KMS-11 (cell line): ENCODE measurements at regions not wholly inside any gene's neighbourhood (a gene's known extent, or its start where the extent isn't known, plus 50 kb on each side); places are given as distances from the start of the nearest gene placed in this dataset.

Experiments used
- H2AFZ ChIP-seq: fragments of 200-600 bp; sonication (generic); 2 replicates; pipeline ENCODE4 v1.6.1; 2016; ENCODE audit warnings: antibody characterized with exemption, mixed run types, low read depth
- H3K27ac ChIP-seq: fragments of 200-600 bp; sonication (generic); 2 replicates; pipeline ENCODE4 v1.6.1; 2016; ENCODE audit warnings: mild to moderate bottlenecking, mixed run types
- H3K27me3 ChIP-seq: fragments of 200-600 bp; sonication (generic); 2 replicates; pipeline ENCODE4 v1.6.1; 2017; ENCODE audit warnings: mild to moderate bottlenecking, low read depth, mixed run types, moderate library complexity; ENCODE audit not compliant: insufficient read depth
- H3K36me3 ChIP-seq: fragments of 200-600 bp; sonication (generic); 2 replicates; pipeline ENCODE4 v1.6.1; 2017; ENCODE audit warnings: mild to moderate bottlenecking, mixed run types; ENCODE audit not compliant: insufficient read depth
- H3K4me1 ChIP-seq: fragments of 200-600 bp; sonication (generic); 2 replicates; pipeline ENCODE4 v1.6.1; 2016; ENCODE audit warnings: mild to moderate bottlenecking, low read depth, mixed run types; ENCODE audit not compliant: poor library complexity, severe bottlenecking
- H3K4me2 ChIP-seq: fragments of 200-600 bp; sonication (generic); 2 replicates; pipeline ENCODE4 v1.7.0; 2016; ENCODE audit warnings: mild to moderate bottlenecking, mixed run types
- H3K4me3 ChIP-seq: fragments of 200-600 bp; sonication (generic); IDR thresholded peaks from 2 replicates; pipeline ENCODE4 v1.6.1; 2017; ENCODE audit warnings: low read depth, low read length, mixed read lengths; ENCODE audit not compliant: insufficient read depth
- H3K79me2 ChIP-seq: fragments of 200-600 bp; sonication (generic); 2 replicates; pipeline ENCODE4 v1.6.1; 2016; ENCODE audit warnings: low read depth, mixed run types; ENCODE audit not compliant: insufficient read depth
- H3K9ac ChIP-seq: fragments of 200-600 bp; sonication (generic); 2 replicates; pipeline ENCODE4 v1.6.1; 2016; ENCODE audit warnings: mild to moderate bottlenecking, mixed run types
- H4K20me1 ChIP-seq: fragments of 200-600 bp; sonication (generic); 2 replicates; pipeline ENCODE4 v1.6.1; 2016; ENCODE audit warnings: mild to moderate bottlenecking, mixed run types; ENCODE audit not compliant: insufficient read depth
- TF ChIP-seq, protein P1 (sequence below): fragments of 200-600 bp; sonication (generic); conservative IDR thresholded peaks from 2 replicates; pipeline ENCODE4 v1.6.1; 2017; ENCODE audit warnings: low read depth, mild to moderate bottlenecking, antibody characterized with exemption, low read length, moderate library complexity, mixed read lengths

DNA sequence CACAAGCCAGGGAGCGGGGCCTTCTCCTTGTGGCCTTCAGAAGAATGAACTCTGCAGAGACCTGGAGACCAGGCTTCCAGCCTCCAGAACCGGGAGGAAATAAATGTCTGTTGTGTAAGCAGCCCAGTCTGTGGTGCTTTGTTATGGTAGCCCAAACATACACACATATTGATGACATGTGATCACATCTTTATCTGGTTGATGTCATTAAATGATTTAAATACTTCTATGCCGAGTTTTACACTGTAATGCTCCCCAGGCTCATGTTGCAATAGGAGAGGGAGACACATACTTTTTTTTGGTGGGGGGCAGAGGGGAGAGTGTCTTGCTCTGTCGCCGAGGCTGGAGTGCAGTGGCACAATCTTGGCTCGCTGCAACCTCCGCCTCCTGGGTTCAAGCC lies 188.0 kb upstream of the IRS2 start:
- TF ChIP-seq, protein P1, sequence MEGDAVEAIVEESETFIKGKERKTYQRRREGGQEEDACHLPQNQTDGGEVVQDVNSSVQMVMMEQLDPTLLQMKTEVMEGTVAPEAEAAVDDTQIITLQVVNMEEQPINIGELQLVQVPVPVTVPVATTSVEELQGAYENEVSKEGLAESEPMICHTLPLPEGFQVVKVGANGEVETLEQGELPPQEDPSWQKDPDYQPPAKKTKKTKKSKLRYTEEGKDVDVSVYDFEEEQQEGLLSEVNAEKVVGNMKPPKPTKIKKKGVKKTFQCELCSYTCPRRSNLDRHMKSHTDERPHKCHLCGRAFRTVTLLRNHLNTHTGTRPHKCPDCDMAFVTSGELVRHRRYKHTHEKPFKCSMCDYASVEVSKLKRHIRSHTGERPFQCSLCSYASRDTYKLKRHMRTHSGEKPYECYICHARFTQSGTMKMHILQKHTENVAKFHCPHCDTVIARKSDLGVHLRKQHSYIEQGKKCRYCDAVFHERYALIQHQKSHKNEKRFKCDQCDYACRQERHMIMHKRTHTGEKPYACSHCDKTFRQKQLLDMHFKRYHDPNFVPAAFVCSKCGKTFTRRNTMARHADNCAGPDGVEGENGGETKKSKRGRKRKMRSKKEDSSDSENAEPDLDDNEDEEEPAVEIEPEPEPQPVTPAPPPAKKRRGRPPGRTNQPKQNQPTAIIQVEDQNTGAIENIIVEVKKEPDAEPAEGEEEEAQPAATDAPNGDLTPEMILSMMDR, result no peak

DNA sequence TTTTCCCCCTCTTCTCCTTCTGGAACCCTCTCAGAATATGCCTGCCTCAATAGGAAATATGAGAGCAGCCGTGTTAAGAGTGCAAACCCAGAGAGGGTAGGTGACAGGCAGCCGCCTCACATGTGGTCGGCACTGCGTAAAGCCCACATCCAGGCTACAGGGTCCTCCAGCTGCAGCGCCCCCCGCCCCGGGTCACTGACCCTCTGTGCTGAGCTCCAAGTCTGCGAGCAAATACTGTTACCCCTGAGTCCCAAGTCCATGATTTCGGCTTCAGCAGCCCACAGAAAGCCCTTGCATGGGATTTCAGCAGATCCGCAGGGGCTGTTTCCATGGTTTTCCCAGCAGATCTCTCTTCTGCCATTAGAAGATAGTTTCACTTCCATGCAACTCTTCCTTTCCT lies 186.9 kb upstream of the IRS2 start:
- TF ChIP-seq, protein P1, result no peak
- H3K27ac ChIP-seq, result no peak overlapping the region
- no peak overlapping the region for H3K4me3 ChIP-seq
- no peaks in the 10 kb centered on the region for H3K36me3 ChIP-seq
- no peak overlapping the region for H3K9ac ChIP-seq
- H3K79me2 ChIP-seq, result no peaks in the 10 kb centered on the region
- no peaks in the 10 kb centered on the region for H4K20me1 ChIP-seq
- no peaks in the 10 kb centered on the region for H3K4me1 ChIP-seq
- H3K27me3 ChIP-seq, result no peaks in the 10 kb centered on the region
- H3K4me2 ChIP-seq, result no peak overlapping the region
- no peak overlapping the region for H2AFZ ChIP-seq

More for the DNA sequence above, 188.0 kb upstream of the IRS2 start:
- Histone ChIP-seq H2AFZ (no peak overlapping the region), H3K27me3 (no peaks in the 10 kb centered on the region), H3K27ac (no peak overlapping the region), H3K4me1 (no peaks in the 10 kb centered on the region), H3K36me3 (no peaks in the 10 kb centered on the region), H3K79me2 (no peaks in the 10 kb centered on the region), H3K9ac (no peak overlapping the region), H4K20me1 (no peaks in the 10 kb centered on the region), H3K4me3 (no peak overlapping the region), H3K4me2 (no peak overlapping the region)

DNA sequence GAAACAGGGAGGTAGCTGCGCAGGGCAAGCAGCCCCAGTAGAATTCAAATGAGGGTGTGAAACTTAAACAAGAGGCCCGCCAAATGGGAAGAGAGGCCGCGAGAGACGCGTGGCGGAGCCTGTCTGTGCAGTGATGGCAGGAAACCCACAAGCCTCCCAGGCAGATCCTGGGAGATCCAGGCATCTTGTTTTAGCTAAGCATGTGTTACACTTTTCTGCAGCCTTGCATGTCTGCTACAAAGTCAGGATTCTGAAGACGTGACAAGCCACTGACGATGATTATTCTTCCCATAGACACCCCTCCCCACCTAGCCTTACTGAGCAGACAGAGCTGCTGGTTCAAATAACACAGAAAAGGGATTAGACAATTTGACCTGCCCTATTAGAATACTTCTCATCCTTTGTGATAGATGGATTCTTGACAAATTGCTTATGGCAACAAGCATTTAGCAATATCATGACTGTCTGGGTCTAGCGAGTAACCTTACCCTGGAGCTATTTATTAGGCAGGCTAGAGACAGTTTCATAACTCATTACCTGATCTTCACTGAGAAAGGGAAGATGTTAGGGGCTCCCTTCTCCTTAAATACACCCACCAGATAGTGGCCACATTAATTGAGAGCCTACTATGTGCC lies 185.2 kb upstream of the IRS2 start:
- TF ChIP-seq, protein P1, result no peak
- no peaks in the 10 kb centered on the region for H3K27me3 ChIP-seq
- no peaks in the 10 kb centered on the region for H4K20me1 ChIP-seq
- no peak overlapping the region for H3K27ac ChIP-seq
- no peak overlapping the region for H2AFZ ChIP-seq
- no peak overlapping the region for H3K4me2 ChIP-seq
- no peak overlapping the region for H3K9ac ChIP-seq
- H3K36me3 ChIP-seq, result no peaks in the 10 kb centered on the region
- no peaks in the 10 kb centered on the region for H3K79me2 ChIP-seq
- H3K4me1 ChIP-seq, result no peaks in the 10 kb centered on the region
- no peak overlapping the region for H3K4me3 ChIP-seq

DNA sequence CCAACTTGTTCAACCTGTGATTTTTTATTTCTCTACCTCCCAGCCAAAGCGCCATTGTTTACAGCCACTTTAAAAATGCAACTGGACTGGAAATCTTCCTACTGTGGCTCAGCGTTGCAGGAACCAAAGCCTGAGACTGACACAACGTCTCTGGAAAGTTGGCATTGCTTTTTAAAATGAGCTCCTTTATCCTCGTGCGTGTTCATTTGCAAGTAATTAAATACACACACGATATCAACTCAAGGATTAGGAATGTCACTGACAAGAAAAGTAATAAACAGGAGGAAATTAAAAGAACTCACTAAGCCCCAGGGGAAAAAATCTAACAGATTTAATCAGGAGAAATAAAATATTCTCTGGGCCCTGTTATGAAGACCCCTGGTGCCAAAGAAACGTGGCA lies 184.6 kb upstream of the IRS2 start:
- no peak overlapping the region for H3K4me2 ChIP-seq
- no peaks in the 10 kb centered on the region for H3K36me3 ChIP-seq
- no peak overlapping the region for H3K27ac ChIP-seq
- H3K4me3 ChIP-seq, result no peak overlapping the region
- H2AFZ ChIP-seq, result no peak overlapping the region
- no peaks in the 10 kb centered on the region for H3K27me3 ChIP-seq
- no peak overlapping the region for H3K9ac ChIP-seq
- no peaks in the 10 kb centered on the region for H3K79me2 ChIP-seq
- TF ChIP-seq, protein P1, result no peak
- no peaks in the 10 kb centered on the region for H3K4me1 ChIP-seq
- no peaks in the 10 kb centered on the region for H4K20me1 ChIP-seq
